ENCODE measurements at regions not wholly inside any gene's neighbourhood (a gene's known extent, or its start where the extent isn't known, plus 50 kb on each side); places are given as distances from the start of the nearest gene placed in this dataset.

- Histone ChIP-seq H3K4me3 (no peak overlapping the region), H3K27me3 (no peaks in the 10 kb centered on the region), H3K9me3 (peaks cover 0 to 5% (median 0%) of the 10 kb centered on the region in 3 donors), H3K36me3 (no peaks in the 10 kb centered on the region), H3K4me1 (no peaks in the 10 kb centered on the region), H3K27ac (no peak overlapping the region)
- no peak for TF ChIP-seq CTCF (IDR thresholded peaks at IDR 0.05)
- TF ChIP-seq EP300 (IDR thresholded peaks at IDR 0.05) = no peak
- TF ChIP-seq POLR2A (IDR thresholded peaks at IDR 0.05) = no peak
- TF ChIP-seq POLR2AphosphoS5 (IDR thresholded peaks at IDR 0.05) = no peak
- WGBS, 2 donors (ENCODE audit: low coverage in 1 of 2) = 67% methylated on average over 1 of the region's 6 CpGs; no CpG with 5 or more reads in 1 of the 2 donors
- ATAC-seq = no peak
Measured at GRCh38 chr18:7317804-7318231, 86.9 kb downstream of the LRRC30 start.

DNA sequence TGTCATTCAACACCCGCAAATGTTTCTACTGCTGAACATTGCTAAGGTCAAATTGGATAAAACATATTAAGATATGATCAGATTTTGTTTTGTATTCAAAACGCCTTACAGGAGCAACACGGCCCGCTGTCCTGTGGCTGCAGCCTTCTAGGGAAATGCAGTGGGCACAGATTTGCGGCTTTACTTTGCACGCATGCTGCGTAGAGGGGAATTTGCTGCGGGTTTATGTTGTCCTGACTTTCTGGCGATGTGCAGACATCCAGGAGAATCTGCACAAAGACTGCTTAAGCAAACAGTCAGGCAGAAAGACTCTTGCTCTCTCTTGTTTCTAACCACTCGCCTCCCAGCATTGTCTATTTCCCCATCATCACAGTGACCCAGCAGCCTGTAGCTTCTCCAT is 88.3 kb downstream of the LRRC30 start:
- no peak overlapping the region for H3K4me3 ChIP-seq
- no peak for TF ChIP-seq CTCF (IDR thresholded peaks at IDR 0.05)
- no peak for TF ChIP-seq EP300 (IDR thresholded peaks at IDR 0.05)
- no peak for TF ChIP-seq POLR2AphosphoS5 (IDR thresholded peaks at IDR 0.05)
- TF ChIP-seq POLR2A (IDR thresholded peaks at IDR 0.05) = no peak
- no peaks in the 10 kb centered on the region for H3K36me3 ChIP-seq
- H3K9me3 ChIP-seq = no peaks in the 10 kb centered on the region
- H3K4me1 ChIP-seq = no peaks in the 10 kb centered on the region
- ATAC-seq = no peak
- no peak overlapping the region for H3K27ac ChIP-seq
- WGBS, 2 donors (ENCODE audit: low coverage in 1 of 2) = 82 to 95% methylated on average over 5 to 10 of the region's 10 CpGs
- no peaks in the 10 kb centered on the region for H3K27me3 ChIP-seq

GRCh38 chr18:7321831-7322230 is 90.9 kb downstream of the LRRC30 start:
- no peak overlapping the region for H3K4me3 ChIP-seq
- H3K36me3 ChIP-seq = no peaks in the 10 kb centered on the region
- no peak for TF ChIP-seq EP300 (IDR thresholded peaks at IDR 0.05)
- no peak for TF ChIP-seq POLR2AphosphoS5 (IDR thresholded peaks at IDR 0.05)
- TF ChIP-seq POLR2A (IDR thresholded peaks at IDR 0.05) = no peak
- no peak for TF ChIP-seq CTCF (IDR thresholded peaks at IDR 0.05)
- no peaks in the 10 kb centered on the region for H3K9me3 ChIP-seq
- H3K4me1 ChIP-seq = no peaks in the 10 kb centered on the region
- no peak overlapping the region for H3K27ac ChIP-seq
- no peak for ATAC-seq
- H3K27me3 ChIP-seq = no peaks in the 10 kb centered on the region

- Histone ChIP-seq H3K9me3 (no peaks in the 10 kb centered on the region), H3K36me3 (no peaks in the 10 kb centered on the region), H3K4me1 (no peaks in the 10 kb centered on the region), H3K27me3 (no peaks in the 10 kb centered on the region), H3K27ac (no peak overlapping the region), H3K4me3 (no peak overlapping the region)
- no peak for ATAC-seq
- TF ChIP-seq CTCF (IDR thresholded peaks at IDR 0.05) = no peak
- TF ChIP-seq EP300 (IDR thresholded peaks at IDR 0.05) = no peak
- no peak for TF ChIP-seq POLR2A (IDR thresholded peaks at IDR 0.05)
- no peak for TF ChIP-seq POLR2AphosphoS5 (IDR thresholded peaks at IDR 0.05)
- WGBS, 2 donors (ENCODE audit: low coverage in 1 of 2) = 28 to 46% methylated on average over 8 of the region's 8 CpGs
Measured at GRCh38 chr18:7322817-7323485, 92.1 kb downstream of the LRRC30 start.

GRCh38 chr18:7325126-7325430 is 94.2 kb downstream of the LRRC30 start:
- Histone ChIP-seq H3K36me3 (no peaks in the 10 kb centered on the region), H3K4me1 (no peaks in the 10 kb centered on the region), H3K9me3 (no peaks in the 10 kb centered on the region), H3K4me3 (no peak overlapping the region), H3K27ac (no peak overlapping the region), H3K27me3 (no peaks in the 10 kb centered on the region)
- no peak for ATAC-seq
- TF ChIP-seq CTCF (IDR thresholded peaks at IDR 0.05) = no peak
- TF ChIP-seq EP300 (IDR thresholded peaks at IDR 0.05) = no peak
- TF ChIP-seq POLR2A (IDR thresholded peaks at IDR 0.05) = no peak
- TF ChIP-seq POLR2AphosphoS5 (IDR thresholded peaks at IDR 0.05) = no peak
- WGBS, 2 donors (ENCODE audit: low coverage in 1 of 2) = 63 to 100% methylated on average over 1 to 3 of the region's 5 CpGs

Measured in gastroesophageal sphincter (tissue), 4 donors.